ENCODE measurements at regions not wholly inside any gene's neighbourhood (a gene's known extent, or its start where the extent isn't known, plus 50 kb on each side); places are given as distances from the start of the nearest gene placed in this dataset.
"Not testable (repeated sequence)": the region's sequence is repeated elsewhere in the genome, so short reads cannot be mapped to it uniquely, and the experiment has no call there.

DNA sequence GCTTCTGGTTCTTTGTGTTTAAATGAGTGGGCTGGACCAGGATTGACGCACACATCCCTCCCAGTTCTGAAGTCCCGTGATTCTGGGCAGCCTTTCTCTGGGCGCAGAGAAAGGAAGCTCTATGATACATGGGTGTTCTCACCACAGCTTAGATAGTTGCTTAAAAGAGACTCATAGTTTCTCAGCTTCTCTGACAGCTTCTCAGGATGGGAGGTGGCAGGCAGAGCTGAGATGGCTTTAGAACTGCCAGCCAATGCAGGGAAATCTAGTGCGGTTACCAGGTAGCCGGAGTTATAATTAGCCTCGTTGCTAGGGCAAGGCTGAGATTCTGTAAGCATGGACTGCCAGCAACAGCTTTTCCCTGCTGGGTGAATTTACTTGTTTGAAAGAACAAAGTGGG is 111.8 kb upstream of the SEC22B start:
- not testable (repeated sequence) for DNase-seq (ENCODE audit: low read depth); H3K4me3 ChIP-seq (ENCODE audit: control insufficient read depth, low read depth, low read length)

GRCh38 chr1:120282744-120283464 is 106.6 kb upstream of the SEC22B start:
- H3K4me3 ChIP-seq (ENCODE audit: control insufficient read depth, low read depth, low read length); DNase-seq (ENCODE audit: low read depth): not testable (repeated sequence)

DNA sequence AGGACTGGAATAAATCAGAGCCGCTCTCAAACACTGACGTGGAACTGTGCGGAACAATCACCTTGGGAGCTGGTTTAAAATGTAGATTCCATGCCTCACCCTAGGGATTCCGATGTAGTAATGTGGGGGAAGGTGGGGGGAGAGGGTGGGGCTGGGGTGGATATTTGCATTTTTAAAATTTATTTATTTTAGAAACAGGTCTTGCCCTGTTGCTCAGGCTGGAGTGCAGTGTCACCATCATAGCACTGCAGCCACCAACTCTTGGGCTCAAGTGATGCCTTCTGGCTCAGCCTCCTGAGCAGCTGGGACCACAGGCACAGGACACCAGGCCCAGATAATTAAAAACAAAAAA is 101.9 kb upstream of the SEC22B start:
- H3K4me3 ChIP-seq (ENCODE audit: control insufficient read depth, low read depth, low read length); DNase-seq (ENCODE audit: low read depth): not testable (repeated sequence)

GRCh38 chr1:120277428-120278258 is 101.3 kb upstream of the SEC22B start:
- DNase-seq (ENCODE audit: low read depth); H3K4me3 ChIP-seq (ENCODE audit: control insufficient read depth, low read depth, low read length): not testable (repeated sequence)

DNA sequence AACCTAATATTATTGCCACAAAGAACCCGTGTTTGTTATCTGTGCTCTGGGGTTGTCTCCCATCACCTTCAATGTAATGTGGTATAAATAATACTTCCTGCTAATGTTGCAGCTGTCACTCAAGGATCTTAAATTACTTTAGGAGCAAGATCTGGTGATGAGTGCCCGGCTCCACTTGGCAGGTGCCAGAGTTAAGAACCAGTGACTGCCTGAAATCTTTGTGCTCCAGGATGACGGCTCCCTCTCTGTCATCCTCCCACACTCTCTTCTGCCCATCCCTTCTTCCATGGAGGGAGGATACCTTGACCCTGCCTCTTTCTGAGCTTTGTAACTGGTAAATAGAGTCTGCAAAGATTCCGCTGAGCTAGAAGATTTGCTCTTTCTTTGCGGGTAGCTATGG is 100.4 kb upstream of the SEC22B start:
- not testable (repeated sequence) for H3K4me3 ChIP-seq (ENCODE audit: control insufficient read depth, low read depth, low read length); DNase-seq (ENCODE audit: low read depth)

DNA sequence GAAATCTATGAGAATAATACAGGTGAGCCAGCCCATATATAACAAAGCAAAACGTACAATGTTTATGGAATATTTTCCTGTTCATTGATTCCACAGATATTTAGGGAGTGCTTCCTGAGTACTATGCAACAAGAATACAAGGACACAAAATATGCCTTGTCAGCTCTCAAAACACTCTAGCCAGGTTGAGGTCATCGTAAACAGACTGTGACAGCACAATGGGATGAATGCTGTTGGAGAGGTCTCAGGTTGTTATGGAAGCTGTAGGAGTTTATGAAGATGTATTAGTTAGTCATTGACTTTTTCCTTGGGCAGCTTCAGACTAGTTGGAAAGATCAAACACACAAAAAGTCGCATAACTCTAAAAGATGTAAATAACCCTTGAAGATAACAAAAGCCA is 98.1 kb upstream of the SEC22B start:
- H3K4me3 ChIP-seq (ENCODE audit: control insufficient read depth, low read depth, low read length); DNase-seq (ENCODE audit: low read depth): not testable (repeated sequence)

DNA sequence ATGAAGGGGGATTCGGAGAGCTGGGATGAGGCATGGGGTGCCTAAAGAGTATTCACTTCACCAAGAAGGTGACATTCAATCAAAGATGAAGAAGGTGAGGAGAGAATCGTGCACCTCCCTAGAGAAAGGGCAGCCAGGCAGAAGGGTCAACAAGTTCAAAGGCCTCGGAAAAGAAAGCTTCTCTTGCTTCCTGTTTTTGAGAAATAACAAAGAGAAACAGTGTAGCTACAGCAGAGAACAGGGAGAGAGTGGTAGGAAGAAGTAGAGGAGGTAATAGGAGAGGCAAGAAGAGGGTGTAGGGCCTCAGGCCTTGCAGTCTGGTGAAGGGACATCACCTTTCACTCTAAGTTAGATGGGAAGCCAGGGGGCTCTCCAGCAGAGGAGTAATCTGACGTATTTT is 97.0 kb upstream of the SEC22B start:
- H3K4me3 ChIP-seq (ENCODE audit: control insufficient read depth, low read depth, low read length); DNase-seq (ENCODE audit: low read depth): not testable (repeated sequence)

- H3K4me3 ChIP-seq (ENCODE audit: control insufficient read depth, low read depth, low read length); DNase-seq (ENCODE audit: low read depth): not testable (repeated sequence)
These were observed 95.9 kb upstream of the SEC22B start for GRCh38 chr1:120272242-120272641.

GRCh38 chr1:120271561-120272221 is 95.4 kb upstream of the SEC22B start:
- not testable (repeated sequence) for DNase-seq (ENCODE audit: low read depth); H3K4me3 ChIP-seq (ENCODE audit: control insufficient read depth, low read depth, low read length)

DNA sequence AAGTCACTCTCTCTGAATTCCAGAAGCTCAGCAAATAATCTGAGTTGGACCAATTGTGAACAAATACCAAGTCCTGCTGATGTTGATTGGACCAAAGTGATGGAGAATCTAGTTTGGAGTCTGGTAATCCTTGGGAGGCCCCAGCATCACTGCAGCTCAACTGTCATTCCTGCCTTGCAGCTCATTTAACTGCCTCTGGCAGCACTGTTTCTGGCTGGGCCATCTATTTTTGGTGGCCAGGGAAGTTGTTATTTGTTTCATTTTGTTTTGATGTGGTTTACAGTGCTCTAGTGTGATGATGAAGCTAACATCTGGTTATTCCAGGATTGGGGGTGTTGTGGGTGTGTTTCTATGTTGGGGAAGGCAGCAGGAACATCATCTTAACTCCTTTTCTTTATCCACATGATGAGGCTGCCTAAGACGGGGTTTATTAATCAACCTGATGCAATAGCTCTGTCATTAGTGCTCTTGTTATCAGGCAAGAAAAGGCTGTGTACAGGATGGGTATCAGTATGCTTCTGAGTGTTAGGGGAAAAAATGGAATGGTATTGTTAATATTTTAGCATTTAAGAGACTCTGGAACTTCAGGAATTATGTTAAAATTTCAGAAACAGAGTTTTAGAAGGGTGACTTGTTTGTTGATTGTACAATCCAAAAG is 91.7 kb upstream of the SEC22B start:
- not testable (repeated sequence) for H3K4me3 ChIP-seq (ENCODE audit: control insufficient read depth, low read depth, low read length); DNase-seq (ENCODE audit: low read depth)

GRCh38 chr1:120264564-120264963 is 88.2 kb upstream of the SEC22B start:
- not testable (repeated sequence) for H3K4me3 ChIP-seq (ENCODE audit: control insufficient read depth, low read depth, low read length); DNase-seq (ENCODE audit: low read depth)

DNA sequence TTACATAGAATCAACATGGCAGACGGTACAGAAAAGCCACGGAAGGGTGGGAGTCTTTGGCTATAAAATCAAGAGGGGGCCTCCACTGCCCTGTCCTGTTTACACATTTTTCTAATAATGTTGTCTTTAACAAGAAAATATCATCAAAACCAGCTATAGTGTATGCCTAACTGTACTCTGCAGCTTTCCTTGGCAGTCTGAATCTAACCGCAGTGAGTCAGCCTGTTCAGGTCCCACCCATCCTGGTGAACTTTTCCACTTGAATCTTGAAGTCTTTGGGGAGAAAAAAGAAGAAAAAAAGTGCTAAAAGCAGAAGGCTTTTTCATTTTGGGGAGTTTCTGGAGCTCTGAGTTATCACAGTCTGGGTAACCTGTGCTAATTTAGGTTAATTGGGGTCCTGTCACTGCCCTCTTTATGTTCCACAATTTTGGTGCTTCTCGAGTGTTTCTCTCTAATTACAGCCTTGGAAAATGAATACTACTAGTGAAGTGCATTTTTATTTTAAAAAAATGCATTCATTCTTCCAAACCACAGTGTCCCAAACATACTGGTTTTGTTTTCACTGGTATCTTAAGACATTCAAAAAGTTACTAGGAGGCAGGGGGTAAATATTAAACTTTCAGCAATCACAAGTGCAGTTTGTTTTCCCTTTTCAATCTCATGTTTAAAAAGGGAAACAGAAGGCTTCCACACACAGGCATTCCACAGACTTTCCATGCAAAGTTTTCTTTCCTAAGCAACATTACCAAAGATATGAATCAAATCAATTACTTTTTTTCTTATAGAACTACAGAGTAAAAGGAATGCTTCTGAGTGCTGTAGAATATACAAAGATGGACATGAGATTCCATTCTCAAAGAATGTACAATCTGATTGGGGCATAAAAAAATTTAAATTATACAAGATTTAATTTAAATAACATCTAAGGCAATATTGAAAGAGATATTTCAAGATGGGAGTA is 86.8 kb upstream of the SEC22B start:
- DNase-seq (ENCODE audit: low read depth); H3K4me3 ChIP-seq (ENCODE audit: control insufficient read depth, low read depth, low read length): not testable (repeated sequence)

DNA sequence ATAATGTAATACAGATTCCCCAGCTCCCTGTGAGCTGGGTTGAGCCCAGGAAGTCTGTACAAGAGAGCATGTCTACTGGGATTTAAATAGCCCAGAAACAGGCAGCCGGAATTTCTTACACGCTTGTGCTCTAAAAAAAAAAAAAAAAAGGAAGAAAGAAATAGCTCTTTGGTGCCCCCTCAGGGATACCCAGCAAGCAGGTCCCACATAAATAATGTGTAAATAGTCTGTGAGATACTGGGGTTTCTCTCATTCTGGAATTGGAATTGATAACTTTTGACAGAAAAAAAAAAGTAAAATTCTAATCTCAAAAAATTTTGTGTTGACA is 81.4 kb upstream of the SEC22B start:
- not testable (repeated sequence) for DNase-seq (ENCODE audit: low read depth)

DNA sequence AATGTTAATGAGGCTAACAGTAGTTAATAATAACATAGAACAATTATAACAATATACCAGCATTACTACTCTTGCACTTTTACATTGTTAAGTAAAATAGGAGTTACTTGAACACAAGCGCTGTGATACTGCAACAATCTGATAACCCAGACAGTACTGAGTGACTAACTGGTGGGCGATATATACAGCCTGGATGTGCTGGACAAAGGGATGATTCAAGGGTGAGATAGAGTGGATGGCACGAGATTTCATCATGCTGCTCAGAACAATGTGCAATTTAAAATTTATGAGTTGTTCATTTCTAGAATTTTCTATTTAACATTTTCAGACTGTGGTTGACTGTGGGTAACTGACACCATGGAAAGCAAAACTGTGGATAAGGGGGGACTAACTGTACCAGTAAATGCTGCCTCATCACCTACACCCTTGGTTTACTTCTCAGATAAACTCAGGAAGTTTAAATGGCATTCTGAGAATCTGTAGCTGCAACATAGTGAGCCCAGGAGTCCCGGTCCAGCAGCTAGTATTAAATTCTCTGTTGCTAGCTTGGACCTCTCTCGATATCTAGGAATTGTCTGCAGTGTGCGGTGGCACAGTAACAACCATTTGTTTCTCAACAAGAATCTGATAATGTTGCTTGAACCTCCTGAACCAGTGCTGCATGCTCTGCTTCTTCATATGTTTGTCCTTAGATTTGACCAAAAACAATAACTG is 80.9 kb upstream of the SEC22B start:
- DNase-seq (ENCODE audit: low read depth); H3K4me3 ChIP-seq (ENCODE audit: control insufficient read depth, low read depth, low read length): not testable (repeated sequence)

More for the DNA sequence above, 81.4 kb upstream of the SEC22B start:
- H3K4me3 ChIP-seq (ENCODE audit: control insufficient read depth, low read depth, low read length), result not testable (repeated sequence)

- H3K4me3 ChIP-seq (ENCODE audit: control insufficient read depth, low read depth, low read length); DNase-seq (ENCODE audit: low read depth): not testable (repeated sequence)
These were observed 74.4 kb upstream of the SEC22B start for GRCh38 chr1:120250756-120251155.

DNA sequence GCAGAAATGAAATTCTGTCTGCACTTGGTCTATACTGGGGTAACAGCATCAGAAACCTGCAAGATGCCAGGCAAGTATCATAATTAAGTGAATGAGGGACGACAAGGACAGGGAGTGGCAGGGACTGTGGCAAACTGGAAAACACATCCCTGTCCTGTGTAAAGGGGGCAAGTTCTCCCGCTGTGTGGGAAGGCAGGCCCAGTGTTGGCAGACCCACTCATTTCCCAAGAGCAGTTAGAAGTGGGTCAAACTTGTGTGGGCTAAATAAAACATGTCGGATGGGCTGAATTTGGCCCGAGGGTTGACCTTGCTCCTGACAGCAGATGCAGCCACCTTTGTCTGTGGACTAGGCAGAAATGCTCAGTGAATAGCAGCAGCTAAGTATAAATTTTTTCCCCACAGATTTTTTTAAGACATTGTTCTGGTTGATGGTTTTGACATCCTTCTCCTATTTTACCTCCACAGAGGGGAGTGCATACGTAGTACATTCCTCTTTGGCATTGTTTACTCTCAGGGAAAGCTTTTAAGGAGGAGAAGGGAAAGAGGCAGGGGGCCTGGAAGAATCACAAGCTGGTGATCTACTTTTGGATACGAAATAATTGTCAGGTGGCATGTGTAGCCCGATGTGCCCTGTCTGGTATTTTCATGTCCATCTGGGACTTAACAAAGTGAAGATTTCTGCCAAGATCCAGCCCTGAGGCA is 72.6 kb upstream of the SEC22B start:
- not testable (repeated sequence) for H3K4me3 ChIP-seq (ENCODE audit: control insufficient read depth, low read depth, low read length); DNase-seq (ENCODE audit: low read depth)

- H3K4me3 ChIP-seq (ENCODE audit: control insufficient read depth, low read depth, low read length), result not testable (repeated sequence)
These were observed 71.9 kb upstream of the SEC22B start for GRCh38 chr1:120248203-120248602.

More at GRCh38 chr1:120248203-120248602, 71.9 kb upstream of the SEC22B start:
- DNase-seq (ENCODE audit: low read depth), result not testable (repeated sequence)

Measured in fibroblast of mammary gland (primary cell).